Nephron (organoid): ENCODE measurements at regions not wholly inside any gene's neighbourhood (a gene's known extent, or its start where the extent isn't known, plus 50 kb on each side); places are given as distances from the start of the nearest gene placed in this dataset.

Source experiments
- H3K27ac Mint-ChIP-seq, 3 experiments: 2 replicates each; pipeline ENCODE4 v1.8.0; 2020; ENCODE audit warnings: mixed read lengths in 3 of 3, mild to moderate bottlenecking in 2 of 3, moderate library complexity in 1 of 3
- H3K27me3 Mint-ChIP-seq: 2 replicates; pipeline ENCODE4 v1.8.0; 2021; ENCODE audit warnings: low read depth, mild to moderate bottlenecking, moderate library complexity, mixed read lengths
- H3K36me3 Mint-ChIP-seq: 2 replicates; pipeline ENCODE4 v1.8.0; 2020; ENCODE audit warnings: low read depth, mixed read lengths
- H3K4me1 Mint-ChIP-seq: 2 replicates; pipeline ENCODE4 v1.8.0; 2020; ENCODE audit warnings: mixed read lengths
- H3K4me3 Mint-ChIP-seq, 3 experiments: 2 replicates each; pipeline ENCODE4 v1.8.0; 2020; ENCODE audit warnings: mild to moderate bottlenecking in 3 of 3, mixed read lengths in 3 of 3, moderate library complexity in 2 of 3
- H3K9me3 Mint-ChIP-seq: 2 replicates; pipeline ENCODE4 v1.8.0; 2020; ENCODE audit warnings: mixed read lengths
- CTCF ChIP-seq, 3 experiments: fragments of 200-600 bp; sonication (generic); IDR thresholded peaks; one replicate each; pipeline ENCODE4 v1.5.0; 2021; ENCODE audit warnings: antibody characterized with exemption in 3 of 3; ENCODE audit not compliant: unreplicated experiment in 3 of 3

- H3K9me3 Mint-ChIP-seq = peaks cover 13% of the 10 kb centered on the region
- H3K4me1 Mint-ChIP-seq = no peaks in the 10 kb centered on the region
- H3K4me3 Mint-ChIP-seq = no peak overlapping the region
- H3K27ac Mint-ChIP-seq = no peak overlapping the region
- no peak for TF ChIP-seq CTCF (IDR thresholded peaks at IDR 0.05; ENCODE audit: unreplicated experiment in 3 of 3)
- H3K27me3 Mint-ChIP-seq = no peaks in the 10 kb centered on the region
- no peaks in the 10 kb centered on the region for H3K36me3 Mint-ChIP-seq
Observed at GRCh38 chr3:34569437-34569836, 771.0 kb downstream of the PDCD6IP start.

- TF ChIP-seq CTCF (IDR thresholded peaks at IDR 0.05; ENCODE audit: unreplicated experiment in 3 of 3) = no peak
- Mint-ChIP-seq H3K27ac (no peak overlapping the region), H3K4me1 (no peaks in the 10 kb centered on the region), H3K9me3 (peaks cover 2% of the 10 kb centered on the region), H3K27me3 (no peaks in the 10 kb centered on the region), H3K36me3 (no peaks in the 10 kb centered on the region), H3K4me3 (no peak overlapping the region)
Observed at GRCh38 chr3:34570916-34571705, 772.7 kb downstream of the PDCD6IP start.

- TF ChIP-seq CTCF (IDR thresholded peaks at IDR 0.05; ENCODE audit: unreplicated experiment in 3 of 3) = no peak
- H3K27ac Mint-ChIP-seq = no peak overlapping the region
- no peaks in the 10 kb centered on the region for H3K27me3 Mint-ChIP-seq
- H3K4me3 Mint-ChIP-seq = no peak overlapping the region
- H3K9me3 Mint-ChIP-seq = no peaks in the 10 kb centered on the region
- no peaks in the 10 kb centered on the region for H3K36me3 Mint-ChIP-seq
- H3K4me1 Mint-ChIP-seq = no peaks in the 10 kb centered on the region
Observed at GRCh38 chr3:34571714-34572113, 773.3 kb downstream of the PDCD6IP start.

GRCh38 chr3:34575776-34576175, 777.3 kb downstream of the PDCD6IP start:
- no peak overlapping the region for H3K27ac Mint-ChIP-seq
- no peaks in the 10 kb centered on the region for H3K9me3 Mint-ChIP-seq
- H3K4me1 Mint-ChIP-seq = peaks cover 6% of the 10 kb centered on the region
- no peak for TF ChIP-seq CTCF (IDR thresholded peaks at IDR 0.05; ENCODE audit: unreplicated experiment in 3 of 3)
- H3K4me3 Mint-ChIP-seq = no peak overlapping the region
- H3K27me3 Mint-ChIP-seq = no peaks in the 10 kb centered on the region
- H3K36me3 Mint-ChIP-seq = no peaks in the 10 kb centered on the region

- no peaks in the 10 kb centered on the region for H3K36me3 Mint-ChIP-seq
- H3K27ac Mint-ChIP-seq = no peak overlapping the region
- TF ChIP-seq CTCF (IDR thresholded peaks at IDR 0.05; ENCODE audit: unreplicated experiment in 3 of 3) = no peak
Observed at GRCh38 chr3:34582055-34582454, 783.6 kb downstream of the PDCD6IP start.

GRCh38 chr3:34583451-34583850, 785.0 kb downstream of the PDCD6IP start:
- no peaks in the 10 kb centered on the region for H3K36me3 Mint-ChIP-seq
- no peak overlapping the region for H3K4me3 Mint-ChIP-seq
- H3K4me1 Mint-ChIP-seq = peaks cover 13% of the 10 kb centered on the region
- no peaks in the 10 kb centered on the region for H3K27me3 Mint-ChIP-seq
- no peak for TF ChIP-seq CTCF (IDR thresholded peaks at IDR 0.05; ENCODE audit: unreplicated experiment in 3 of 3)
- H3K9me3 Mint-ChIP-seq = peaks cover 17% of the 10 kb centered on the region
- no peak overlapping the region for H3K27ac Mint-ChIP-seq

More at GRCh38 chr3:34582055-34582454, 783.6 kb downstream of the PDCD6IP start:
- no peak overlapping the region for H3K4me3 Mint-ChIP-seq
- no peaks in the 10 kb centered on the region for H3K27me3 Mint-ChIP-seq
- peaks cover 13% of the 10 kb centered on the region for H3K4me1 Mint-ChIP-seq
- peaks cover 8% of the 10 kb centered on the region for H3K9me3 Mint-ChIP-seq
